ENCODE measurements at regions not wholly inside any gene's neighbourhood (a gene's known extent, or its start where the extent isn't known, plus 50 kb on each side); places are given as distances from the start of the nearest gene placed in this dataset.

DNA sequence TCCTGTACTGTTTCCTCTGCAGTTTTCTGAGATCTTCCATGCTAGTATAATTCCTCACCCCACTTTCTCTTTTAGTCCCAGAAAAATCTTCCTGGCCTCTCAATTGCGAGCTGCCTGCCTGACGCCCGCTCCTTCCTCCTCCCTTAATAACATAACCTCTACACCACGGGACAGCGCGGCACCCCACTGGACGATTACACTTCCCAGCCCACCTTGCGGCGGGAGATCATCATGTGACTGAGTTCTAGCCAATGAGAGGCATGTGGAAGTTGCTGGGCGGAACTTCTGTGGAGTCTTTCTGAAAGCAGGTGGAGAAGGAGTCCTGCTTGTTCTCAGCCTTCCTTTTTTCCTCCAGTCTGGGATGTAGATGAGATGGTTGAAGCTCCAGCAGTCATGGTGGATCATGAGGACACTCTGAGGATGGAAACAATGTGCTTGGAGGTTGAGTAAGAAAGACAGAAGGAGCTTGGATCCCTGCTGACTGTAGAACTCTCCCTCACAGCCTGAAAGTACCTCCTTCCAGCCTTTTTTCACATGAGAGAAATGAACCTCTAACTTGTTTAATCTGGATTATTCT lies 133.6 kb upstream of the VRK1 start:
- TF ChIP-seq NRF1 (conservative IDR thresholded peaks at IDR 0.05 in 1 of 2, IDR thresholded peaks at IDR 0.05 in 1 of 2): no peak
- no peak for TF ChIP-seq KLF10 (CRISPR knock-in tag; IDR thresholded peaks at IDR 0.05)
- no peak for TF ChIP-seq CHD1 (IDR thresholded peaks at IDR 0.05; ENCODE audit: low read length)
- no peak for TF ChIP-seq ZFX (CRISPR knock-in tag; IDR thresholded peaks at IDR 0.05)
- TF ChIP-seq FOXM1 (IDR thresholded peaks at IDR 0.05; ENCODE audit: low read depth): no peak
- TF ChIP-seq FOXM1 (CRISPR knock-in tag; IDR thresholded peaks at IDR 0.05; ENCODE audit: low read depth): no peak
- no peak for TF ChIP-seq CREB1 (IDR thresholded peaks at IDR 0.05)
- TF ChIP-seq CREB1 (CRISPR knock-in tag; IDR thresholded peaks at IDR 0.05): no peak
- TF ChIP-seq NFIC (IDR thresholded peaks at IDR 0.05): no peak
- TF ChIP-seq, protein P1, sequence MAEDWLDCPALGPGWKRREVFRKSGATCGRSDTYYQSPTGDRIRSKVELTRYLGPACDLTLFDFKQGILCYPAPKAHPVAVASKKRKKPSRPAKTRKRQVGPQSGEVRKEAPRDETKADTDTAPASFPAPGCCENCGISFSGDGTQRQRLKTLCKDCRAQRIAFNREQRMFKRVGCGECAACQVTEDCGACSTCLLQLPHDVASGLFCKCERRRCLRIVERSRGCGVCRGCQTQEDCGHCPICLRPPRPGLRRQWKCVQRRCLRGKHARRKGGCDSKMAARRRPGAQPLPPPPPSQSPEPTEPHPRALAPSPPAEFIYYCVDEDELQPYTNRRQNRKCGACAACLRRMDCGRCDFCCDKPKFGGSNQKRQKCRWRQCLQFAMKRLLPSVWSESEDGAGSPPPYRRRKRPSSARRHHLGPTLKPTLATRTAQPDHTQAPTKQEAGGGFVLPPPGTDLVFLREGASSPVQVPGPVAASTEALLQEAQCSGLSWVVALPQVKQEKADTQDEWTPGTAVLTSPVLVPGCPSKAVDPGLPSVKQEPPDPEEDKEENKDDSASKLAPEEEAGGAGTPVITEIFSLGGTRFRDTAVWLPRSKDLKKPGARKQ (CRISPR knock-in tag; IDR thresholded peaks at IDR 0.05): no peak
- TF ChIP-seq, protein P2, sequence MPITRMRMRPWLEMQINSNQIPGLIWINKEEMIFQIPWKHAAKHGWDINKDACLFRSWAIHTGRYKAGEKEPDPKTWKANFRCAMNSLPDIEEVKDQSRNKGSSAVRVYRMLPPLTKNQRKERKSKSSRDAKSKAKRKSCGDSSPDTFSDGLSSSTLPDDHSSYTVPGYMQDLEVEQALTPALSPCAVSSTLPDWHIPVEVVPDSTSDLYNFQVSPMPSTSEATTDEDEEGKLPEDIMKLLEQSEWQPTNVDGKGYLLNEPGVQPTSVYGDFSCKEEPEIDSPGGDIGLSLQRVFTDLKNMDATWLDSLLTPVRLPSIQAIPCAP (CRISPR knock-in tag; IDR thresholded peaks at IDR 0.05; ENCODE audit: borderline replicate concordance): no peak
- TF ChIP-seq, protein P3, sequence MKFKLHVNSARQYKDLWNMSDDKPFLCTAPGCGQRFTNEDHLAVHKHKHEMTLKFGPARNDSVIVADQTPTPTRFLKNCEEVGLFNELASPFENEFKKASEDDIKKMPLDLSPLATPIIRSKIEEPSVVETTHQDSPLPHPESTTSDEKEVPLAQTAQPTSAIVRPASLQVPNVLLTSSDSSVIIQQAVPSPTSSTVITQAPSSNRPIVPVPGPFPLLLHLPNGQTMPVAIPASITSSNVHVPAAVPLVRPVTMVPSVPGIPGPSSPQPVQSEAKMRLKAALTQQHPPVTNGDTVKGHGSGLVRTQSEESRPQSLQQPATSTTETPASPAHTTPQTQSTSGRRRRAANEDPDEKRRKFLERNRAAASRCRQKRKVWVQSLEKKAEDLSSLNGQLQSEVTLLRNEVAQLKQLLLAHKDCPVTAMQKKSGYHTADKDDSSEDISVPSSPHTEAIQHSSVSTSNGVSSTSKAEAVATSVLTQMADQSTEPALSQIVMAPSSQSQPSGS (CRISPR knock-in tag; IDR thresholded peaks at IDR 0.05): no peak
- TF ChIP-seq, protein P4, sequence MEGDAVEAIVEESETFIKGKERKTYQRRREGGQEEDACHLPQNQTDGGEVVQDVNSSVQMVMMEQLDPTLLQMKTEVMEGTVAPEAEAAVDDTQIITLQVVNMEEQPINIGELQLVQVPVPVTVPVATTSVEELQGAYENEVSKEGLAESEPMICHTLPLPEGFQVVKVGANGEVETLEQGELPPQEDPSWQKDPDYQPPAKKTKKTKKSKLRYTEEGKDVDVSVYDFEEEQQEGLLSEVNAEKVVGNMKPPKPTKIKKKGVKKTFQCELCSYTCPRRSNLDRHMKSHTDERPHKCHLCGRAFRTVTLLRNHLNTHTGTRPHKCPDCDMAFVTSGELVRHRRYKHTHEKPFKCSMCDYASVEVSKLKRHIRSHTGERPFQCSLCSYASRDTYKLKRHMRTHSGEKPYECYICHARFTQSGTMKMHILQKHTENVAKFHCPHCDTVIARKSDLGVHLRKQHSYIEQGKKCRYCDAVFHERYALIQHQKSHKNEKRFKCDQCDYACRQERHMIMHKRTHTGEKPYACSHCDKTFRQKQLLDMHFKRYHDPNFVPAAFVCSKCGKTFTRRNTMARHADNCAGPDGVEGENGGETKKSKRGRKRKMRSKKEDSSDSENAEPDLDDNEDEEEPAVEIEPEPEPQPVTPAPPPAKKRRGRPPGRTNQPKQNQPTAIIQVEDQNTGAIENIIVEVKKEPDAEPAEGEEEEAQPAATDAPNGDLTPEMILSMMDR (IDR thresholded peaks at IDR 0.05 in 2 of 3, conservative IDR thresholded peaks at IDR 0.05 in 1 of 3; ENCODE audit: insufficient read depth in 2 of 3, low read depth in 1 of 3, low read length in 3 of 3): no peak

All from K562 (cell line).